NCI-H345 treated with DMSO at 0.1 percent for 48 hours (cell line): ENCODE measurements at regions not wholly inside any gene's neighbourhood (a gene's known extent, or its start where the extent isn't known, plus 50 kb on each side); places are given as distances from the start of the nearest gene placed in this dataset.

Experiments
- DNase-seq: peaks from one replicate; lab custom pipeline; 2025; ENCODE audit not compliant: unreplicated experiment; lab: John Stamatoyannopoulos, UW

GRCh38 chr5:167442922-167443321, 848.5 kb upstream of the WWC1 start:
- no peak for DNase-seq

- no peak for DNase-seq
Observed at GRCh38 chr5:167447466-167448375, 843.7 kb upstream of the WWC1 start.

GRCh38 chr5:167448376-167448775, 843.1 kb upstream of the WWC1 start:
- no peak for DNase-seq

GRCh38 chr5:167451076-167451475, 840.4 kb upstream of the WWC1 start:
- DNase-seq = no peak

GRCh38 chr5:167452136-167452535, 839.3 kb upstream of the WWC1 start:
- no peak for DNase-seq

- DNase-seq = no peak
Observed at GRCh38 chr5:167453246-167454030, 838.0 kb upstream of the WWC1 start.

GRCh38 chr5:167458412-167458811, 833.0 kb upstream of the WWC1 start:
- no peak for DNase-seq

- DNase-seq = no peak
Observed at GRCh38 chr5:167460449-167461020, 830.9 kb upstream of the WWC1 start.

- no peak for DNase-seq
Observed at GRCh38 chr5:167463939-167464338, 827.5 kb upstream of the WWC1 start.

GRCh38 chr5:167466992-167467391, 824.5 kb upstream of the WWC1 start:
- no peak for DNase-seq

- DNase-seq = no peak
Observed at GRCh38 chr5:167472566-167473108, 818.8 kb upstream of the WWC1 start.

- DNase-seq = no peak
Observed at GRCh38 chr5:167478188-167478587, 813.3 kb upstream of the WWC1 start.

GRCh38 chr5:167479779-167480178, 811.7 kb upstream of the WWC1 start:
- no peak for DNase-seq

- no peak for DNase-seq
Observed at GRCh38 chr5:167481345-167481744, 810.1 kb upstream of the WWC1 start.

- no peak for DNase-seq
Observed at GRCh38 chr5:167482555-167482954, 808.9 kb upstream of the WWC1 start.

GRCh38 chr5:167485061-167485774, 806.2 kb upstream of the WWC1 start:
- no peak for DNase-seq

- DNase-seq = no peak
Observed at GRCh38 chr5:167488371-167488770, 803.1 kb upstream of the WWC1 start.

GRCh38 chr5:167489202-167489601, 802.2 kb upstream of the WWC1 start:
- no peak for DNase-seq

GRCh38 chr5:167503926-167504720, 787.3 kb upstream of the WWC1 start:
- no peak for DNase-seq
